GM21381 (cell line): ENCODE measurements at regions not wholly inside any gene's neighbourhood (a gene's known extent, or its start where the extent isn't known, plus 50 kb on each side); places are given as distances from the start of the nearest gene placed in this dataset.
"Not testable (repeated sequence)": the region's sequence is repeated elsewhere in the genome, so short reads cannot be mapped to it uniquely, and the experiment has no call there.

Experiments
- ATAC-seq: cut with Tn5 transposase; IDR thresholded peaks from one replicate; pipeline ENCODE4 v1.9.1; 2021; ENCODE audit warnings: mild to moderate bottlenecking, moderate library complexity; ENCODE audit not compliant: unreplicated experiment

DNA sequence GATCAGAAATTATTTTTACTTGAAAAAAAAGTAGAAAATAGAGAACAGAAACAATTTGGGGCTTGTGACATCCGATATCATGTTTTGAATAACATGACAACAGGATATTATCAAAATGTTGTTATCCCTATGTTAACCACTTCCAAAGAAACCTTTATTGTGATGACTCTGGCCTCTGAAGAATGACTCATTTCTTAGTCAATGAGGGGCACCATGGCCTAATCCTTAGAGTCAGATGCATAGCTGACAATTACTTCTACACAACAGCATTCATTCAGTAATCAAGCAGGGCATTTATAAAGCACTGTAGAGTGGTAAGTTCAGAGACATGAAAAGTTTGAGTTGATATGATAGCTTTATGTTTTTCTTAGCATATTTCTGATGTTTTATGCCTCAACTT is 703.0 kb downstream of the RNF144A start:
- no peak for ATAC-seq

DNA sequence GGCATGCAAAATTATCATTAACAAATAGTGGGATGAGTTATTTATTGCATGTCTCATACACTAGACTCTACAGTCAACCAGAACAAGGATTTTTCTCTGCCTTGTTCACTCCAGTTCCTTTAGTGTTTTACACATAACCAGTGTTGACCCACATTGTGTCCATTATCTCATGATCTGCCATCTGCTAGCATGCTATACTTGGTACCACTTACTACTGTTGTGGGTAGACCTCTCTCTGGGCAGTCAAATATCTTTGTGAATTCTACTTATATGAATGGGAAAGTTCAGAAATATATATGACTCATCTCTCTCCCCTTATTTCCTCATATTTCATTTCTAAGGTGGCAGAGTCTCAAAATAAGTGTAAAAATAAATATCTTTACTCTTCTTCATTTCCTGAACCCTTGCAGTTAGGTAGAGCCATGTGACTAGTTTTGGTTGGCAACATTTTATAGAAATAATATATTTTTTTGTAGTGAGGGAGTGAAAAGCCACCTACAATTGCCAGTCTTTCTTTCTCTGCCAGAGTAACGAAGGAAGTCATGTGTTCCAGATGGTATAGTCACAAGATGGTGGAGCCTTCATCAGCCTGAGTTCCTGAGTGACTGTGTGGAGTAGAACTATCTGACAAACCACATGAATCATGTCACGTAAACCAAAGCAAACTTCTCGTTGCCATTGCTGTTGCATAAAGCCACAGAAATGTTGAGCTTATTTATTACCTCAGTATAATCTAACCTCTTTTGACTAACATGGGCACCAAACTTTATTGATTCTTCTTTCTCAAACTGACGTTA is 704.0 kb downstream of the RNF144A start:
- no peak for ATAC-seq

DNA sequence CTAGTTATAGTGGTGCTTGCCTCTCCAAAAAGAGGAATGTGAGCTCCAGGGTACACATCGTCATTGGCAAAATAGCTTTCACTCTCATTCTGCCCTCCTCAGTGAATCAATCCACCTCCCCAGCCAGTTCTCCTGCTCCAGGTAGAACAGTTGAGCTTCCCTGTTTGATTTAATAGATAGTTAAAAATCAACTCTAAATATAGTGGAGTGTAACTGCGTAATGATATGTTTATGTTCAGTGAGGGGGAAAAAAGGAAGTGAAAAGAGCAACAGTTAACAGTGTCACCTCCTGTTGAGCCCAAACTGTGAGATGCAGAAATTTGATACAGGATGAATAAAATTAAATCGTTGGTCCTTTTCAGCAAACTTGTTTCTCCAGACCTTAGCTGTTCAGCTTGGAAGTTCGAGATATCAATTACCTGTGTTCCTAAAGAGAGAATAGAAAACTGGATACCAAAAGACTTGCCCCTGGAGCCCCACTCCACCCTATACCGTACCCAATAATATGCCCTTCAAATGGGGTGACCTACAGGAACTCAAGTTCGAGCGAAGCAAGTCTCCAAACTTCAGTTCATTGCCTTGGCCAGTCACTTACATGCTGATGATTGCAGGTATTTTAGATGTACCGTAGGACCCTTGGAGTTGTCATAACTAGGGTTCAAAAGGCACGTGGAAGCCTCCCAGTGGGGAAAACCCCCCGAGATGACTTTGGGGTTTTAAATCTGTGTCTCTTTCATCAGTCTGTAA is 708.4 kb downstream of the RNF144A start:
- ATAC-seq = no peak

DNA sequence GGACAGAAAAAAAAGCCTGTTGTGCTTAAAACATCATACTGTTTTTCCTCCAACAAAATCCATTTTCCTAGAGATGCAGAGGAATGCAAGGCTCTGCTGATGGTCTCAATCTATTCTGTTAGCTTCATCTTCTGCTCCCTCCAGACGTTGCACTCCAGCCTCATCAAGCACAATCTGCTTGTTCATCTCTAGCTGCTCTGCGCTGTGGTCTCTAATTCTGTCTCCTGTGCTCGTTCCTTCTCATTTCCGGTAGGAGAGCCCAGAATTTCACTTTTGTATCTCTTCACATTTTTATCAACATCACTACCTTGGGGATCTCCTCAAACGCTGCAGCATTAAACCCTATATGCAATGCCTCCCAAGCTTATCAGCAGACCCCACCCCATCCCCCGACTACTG is 708.9 kb downstream of the RNF144A start:
- ATAC-seq = no peak

DNA sequence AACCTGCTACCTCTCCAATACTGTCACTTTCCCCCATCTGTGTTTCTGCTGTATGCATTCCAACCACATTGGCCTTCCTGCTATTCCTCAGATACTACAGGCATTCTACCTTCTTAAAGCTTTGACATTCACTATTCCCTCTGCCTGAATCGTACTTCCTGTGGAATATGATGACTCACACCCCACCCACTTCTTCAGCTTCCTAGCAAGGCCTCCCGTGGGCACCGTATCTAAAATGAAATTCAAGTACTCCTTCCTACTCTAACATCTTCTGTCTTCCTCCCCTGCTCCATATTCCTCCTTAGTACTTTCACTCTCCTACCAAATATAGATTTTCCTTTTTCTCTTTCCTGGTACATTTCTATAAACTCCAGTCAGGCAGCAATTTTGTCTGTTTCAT is 710.4 kb downstream of the RNF144A start:
- no peak for ATAC-seq

DNA sequence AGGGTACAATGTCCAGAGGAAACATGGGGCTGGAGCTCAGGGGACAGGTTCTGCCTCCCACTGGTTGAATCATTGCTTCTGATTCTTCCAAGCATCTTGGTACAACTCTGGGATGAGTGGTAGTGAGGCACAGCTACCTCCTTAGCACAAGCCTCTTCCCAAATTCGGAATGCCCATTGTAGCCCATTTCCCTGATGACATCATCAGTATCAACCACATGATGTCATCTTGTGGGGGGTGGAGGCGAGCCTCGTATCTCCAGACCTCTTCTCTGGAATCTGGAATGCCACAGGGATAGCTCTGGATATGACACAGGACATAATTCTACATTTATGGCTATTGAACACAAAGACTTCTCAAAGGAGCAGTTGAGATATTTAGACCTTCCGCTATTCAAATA is 715.2 kb downstream of the RNF144A start:
- ATAC-seq = no peak

DNA sequence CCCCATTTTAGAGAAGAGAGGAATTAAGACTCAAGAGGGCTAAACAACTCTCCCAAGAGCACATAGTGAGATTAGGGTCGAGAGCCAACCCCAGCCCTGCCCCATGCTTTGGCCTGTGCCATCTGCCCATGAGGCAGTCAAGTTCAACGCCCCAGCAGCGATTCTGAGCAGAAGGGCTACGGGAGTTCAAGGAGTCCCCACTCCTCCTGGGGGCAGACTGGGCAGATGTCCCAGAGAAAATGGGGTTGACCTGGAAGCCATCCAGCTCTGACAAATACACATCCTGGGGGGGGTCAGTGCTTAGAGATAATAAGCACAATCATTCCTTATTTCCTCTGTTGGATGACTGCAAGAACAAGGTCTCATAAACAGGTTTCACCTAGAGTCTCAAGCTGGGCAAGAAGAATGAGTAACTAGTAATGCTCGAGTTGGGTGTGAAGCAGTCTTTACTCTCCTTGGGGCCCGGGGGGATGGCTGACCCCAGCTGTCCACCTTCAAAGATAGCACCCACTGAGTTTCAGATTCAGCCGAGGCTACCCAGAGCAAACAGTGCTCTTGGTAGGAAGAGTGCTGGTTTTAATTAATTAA is 716.4 kb downstream of the RNF144A start:
- no peak for ATAC-seq

DNA sequence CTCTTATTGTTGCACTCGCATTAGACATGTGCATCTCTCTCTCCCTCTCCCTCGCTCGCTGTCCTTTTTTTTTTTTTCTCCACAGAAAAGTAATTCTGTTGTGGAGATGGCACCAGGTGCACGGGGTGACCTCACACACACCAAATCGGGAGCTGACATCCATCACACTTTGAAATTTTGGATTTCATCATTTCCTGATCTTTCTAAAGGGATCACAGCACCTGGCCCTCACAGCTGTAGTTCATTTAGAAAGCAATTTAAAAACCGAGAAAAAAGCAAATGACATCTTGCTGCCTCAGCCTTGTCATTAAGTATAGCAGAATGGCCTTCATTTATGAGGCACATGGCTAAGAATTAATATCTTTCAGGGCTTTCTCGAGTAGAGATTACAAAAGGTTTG is 717.2 kb downstream of the RNF144A start:
- ATAC-seq = no peak

DNA sequence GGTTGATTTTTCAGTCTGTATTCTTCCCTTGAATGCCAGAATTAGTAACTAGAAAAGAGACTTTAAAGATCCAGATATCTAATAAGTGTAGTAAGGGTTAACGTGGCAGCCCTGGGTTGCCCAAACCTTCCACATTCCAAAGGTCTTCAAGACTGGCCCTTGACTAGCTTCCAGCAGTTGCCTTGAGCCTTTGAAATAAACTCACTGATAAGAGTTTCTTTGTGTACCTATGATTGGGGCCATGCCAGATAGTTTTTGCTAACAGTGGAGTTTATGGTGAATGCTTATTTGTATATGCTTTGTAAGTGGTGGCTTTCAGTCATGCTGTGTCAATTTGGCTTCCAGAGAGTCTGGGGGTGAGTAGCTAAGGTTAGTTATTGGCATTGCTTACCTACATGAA is 722.3 kb downstream of the RNF144A start:
- ATAC-seq = no peak

DNA sequence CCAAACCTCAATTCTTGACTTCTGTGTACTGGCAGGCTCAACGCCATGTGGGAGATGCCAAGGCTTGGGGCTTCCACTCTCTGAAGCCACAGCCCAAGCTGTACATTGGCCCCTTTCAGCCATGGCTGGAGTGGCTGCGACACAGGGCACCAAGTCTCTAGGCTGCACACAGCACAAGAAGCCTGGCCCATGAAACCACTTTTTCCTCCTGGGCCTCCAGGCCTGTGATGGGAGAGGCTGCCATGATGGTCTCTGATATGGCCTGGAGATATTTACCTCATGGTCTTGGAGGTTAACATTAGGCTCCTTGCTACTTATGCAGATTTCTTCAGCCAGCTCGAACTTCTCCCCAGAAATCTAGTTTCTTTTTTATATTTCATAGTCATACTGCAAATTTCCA is 724.1 kb downstream of the RNF144A start:
- ATAC-seq = not testable (repeated sequence)

DNA sequence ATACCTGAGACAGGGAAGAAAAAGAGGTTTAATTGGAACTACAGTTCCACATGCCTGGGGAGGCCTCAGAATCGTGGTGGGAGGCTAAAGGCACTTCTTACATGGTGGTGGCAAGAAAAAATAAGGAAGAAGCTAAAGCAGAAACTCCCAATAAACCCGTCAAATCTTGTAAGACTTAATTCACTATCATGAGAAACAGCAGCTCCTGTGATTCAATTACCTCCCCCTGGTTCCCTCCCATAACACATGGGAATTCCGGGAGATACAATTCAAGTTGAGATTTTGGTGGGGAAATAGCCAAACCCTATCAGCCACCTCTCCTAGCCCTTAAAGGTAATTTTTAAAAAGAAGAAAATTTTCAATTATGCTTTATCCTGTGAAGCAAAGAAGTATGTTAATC is 728.8 kb downstream of the RNF144A start:
- ATAC-seq = no peak

DNA sequence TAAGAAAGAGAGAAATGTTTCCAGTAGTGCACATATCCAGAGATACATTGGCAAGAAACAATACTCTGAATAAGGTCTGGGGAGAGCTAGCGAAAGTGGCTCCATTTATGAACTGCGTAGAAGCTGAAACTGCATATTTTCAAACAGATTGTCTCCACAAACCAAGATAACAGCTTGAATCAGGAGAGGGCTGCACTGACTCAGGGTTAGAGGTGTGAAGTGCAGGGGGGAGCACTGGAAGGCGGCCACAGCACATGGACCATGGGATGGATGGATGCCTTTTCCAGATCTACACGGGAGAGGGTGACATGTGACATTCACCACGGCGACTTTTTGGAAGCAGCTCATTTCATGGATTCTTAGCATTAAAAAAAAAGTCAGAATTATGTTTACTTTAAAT is 729.4 kb downstream of the RNF144A start:
- ATAC-seq = no peak

DNA sequence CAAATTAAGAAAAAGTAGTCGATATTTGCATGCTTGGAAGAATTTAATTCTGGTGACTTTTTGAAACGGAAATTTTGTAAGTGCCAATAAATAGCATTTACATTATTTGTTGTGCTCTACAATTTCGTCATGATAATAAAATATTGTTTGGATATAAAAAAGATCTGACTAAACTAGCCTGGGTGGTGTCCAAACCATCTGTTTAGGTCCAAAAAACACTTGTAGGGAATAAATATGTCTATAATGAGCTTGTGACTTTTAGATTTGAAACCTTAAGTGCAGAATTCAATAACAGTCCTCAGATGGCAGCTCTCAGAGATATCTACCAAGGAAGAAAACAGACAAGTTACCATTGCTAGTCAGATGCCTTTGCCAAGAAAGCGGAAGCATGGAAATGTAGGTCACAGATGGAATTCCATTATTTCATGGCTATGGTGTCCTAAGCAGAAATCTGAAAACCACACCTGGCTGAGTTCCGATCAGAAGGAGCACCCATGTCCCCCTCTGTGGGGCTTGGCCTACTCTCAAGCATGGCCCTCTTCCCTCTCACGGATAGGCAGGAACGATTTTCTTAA is 731.1 kb downstream of the RNF144A start:
- no peak for ATAC-seq

DNA sequence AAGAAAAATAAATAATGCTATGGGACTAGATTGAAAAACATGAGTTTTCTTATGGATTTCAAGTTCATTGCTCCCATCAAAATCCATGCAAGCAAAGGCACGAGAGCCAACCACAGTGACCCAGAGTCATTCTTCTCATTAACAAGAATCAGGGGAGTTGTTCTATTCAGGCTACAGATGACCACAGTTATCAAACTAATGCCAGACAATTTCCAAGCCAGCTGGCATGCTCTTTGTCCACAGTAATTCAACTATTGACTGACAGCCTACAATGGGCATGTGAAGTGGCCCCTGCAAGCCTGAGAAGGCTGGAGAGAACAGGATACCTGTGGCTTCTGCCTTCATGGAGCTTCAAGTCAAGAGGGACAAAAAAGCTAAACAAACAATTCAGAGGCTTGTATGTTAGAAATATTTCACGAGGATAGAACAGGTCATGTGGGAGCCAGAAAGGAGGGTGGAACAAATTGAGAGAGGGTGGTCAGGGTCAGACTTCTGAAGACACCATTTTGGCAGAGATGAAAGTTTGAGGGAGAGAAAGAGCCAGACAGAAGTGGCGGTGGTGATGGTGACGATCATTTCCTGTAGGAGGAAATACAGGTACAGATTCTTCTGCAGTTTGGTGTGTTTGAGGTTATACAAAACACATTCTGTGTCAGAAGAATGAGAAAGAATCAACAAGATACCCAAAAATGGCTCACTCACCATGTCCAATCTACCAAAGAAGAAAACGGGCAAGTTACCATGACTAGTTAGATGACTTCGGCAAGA is 732.4 kb downstream of the RNF144A start:
- ATAC-seq = no peak

DNA sequence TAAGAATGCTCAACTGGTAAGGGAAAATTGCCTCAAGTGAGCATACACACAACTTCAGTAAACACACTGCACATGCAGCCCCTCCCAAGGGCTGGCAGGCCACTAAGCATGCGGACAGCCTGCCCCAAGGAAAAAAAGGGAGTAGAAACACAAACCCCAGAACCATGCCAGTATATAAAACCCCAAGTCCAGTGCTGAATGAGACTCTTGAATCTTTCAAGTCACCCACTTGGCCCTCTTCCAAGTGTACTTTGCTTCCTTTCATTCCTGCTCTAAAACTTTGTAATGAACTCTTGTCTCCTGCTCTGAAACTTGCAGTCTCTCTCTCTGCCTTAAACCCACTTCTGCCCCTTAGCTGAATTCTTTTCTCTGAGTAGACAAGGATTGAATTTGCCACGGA is 736.4 kb downstream of the RNF144A start:
- ATAC-seq = no peak

DNA sequence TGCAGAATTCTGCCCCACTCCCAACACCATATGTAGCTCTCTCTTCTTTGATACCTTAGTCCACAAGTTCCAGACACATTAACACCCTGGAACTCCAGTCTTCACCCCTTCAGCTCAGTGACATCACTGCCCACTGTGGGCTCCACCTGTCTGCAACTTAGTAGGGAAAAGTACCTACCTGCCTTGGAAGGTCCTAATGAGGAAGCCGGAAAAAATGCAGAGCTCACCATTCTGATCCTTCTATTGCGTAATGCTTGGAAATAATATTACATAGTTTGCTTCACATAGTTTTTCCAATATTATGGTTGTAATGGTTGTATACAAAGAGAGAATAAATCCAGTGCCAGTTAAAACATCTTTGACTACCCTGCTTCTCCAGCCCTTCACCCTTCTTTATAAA is 738.4 kb downstream of the RNF144A start:
- ATAC-seq = no peak

DNA sequence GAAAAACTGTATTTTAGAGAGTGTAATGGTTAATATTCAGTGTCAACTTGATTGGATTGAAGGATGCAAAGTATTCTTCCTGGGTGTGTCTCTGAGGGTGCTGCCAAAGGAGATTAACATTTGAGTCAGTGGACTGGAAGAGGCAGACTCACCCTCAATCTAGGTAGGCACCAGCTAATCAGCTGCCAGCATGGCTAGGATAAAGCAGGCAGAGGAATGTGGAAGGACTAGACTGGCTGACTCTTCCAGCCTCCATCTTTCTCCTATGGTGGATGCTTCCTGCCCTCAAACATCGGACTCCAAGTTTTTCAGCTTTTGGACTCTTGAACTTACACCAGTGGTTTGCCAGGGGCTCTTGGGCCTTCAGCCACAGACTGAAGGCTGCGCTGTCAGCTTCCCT is 740.3 kb downstream of the RNF144A start:
- not testable (repeated sequence) for ATAC-seq

DNA sequence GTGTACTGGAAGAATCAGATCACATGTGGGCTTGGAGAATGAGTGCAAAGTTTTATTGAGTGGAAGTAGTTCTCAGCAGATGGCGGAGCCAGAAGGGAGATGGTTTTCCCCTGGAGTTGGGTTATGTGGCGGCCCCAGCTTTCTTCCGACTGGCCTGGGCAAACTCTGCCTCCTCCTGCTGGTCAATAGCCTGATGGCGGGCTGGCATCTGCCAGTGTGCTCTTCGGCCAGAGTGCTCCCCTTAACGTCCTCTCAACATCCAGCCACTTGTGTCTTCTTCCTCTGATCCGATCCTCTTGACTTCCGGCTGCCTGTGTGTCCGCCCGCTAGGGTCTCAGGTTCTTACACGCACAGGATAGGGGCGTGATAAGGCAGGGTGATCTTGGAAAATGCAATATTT is 741.3 kb downstream of the RNF144A start:
- no peak for ATAC-seq

DNA sequence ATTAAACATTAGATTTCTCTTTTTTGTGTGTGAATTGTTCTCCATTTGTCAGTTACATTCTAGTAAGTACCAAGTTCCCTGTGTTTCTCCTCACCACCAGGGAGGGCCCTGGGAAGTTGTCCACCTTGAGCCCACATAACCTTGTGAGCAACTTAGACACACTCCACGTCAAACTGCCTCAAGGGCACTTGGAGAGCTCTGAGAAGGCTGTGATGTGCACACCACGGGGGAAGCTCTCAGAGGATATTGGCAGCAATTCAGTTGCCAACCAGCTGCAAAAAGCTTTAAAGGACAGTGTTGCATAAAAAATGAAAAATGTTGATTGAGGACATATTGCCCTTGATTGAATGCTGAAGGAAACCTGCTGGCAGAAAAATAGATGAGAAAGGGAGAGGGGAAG is 743.6 kb downstream of the RNF144A start:
- no peak for ATAC-seq

DNA sequence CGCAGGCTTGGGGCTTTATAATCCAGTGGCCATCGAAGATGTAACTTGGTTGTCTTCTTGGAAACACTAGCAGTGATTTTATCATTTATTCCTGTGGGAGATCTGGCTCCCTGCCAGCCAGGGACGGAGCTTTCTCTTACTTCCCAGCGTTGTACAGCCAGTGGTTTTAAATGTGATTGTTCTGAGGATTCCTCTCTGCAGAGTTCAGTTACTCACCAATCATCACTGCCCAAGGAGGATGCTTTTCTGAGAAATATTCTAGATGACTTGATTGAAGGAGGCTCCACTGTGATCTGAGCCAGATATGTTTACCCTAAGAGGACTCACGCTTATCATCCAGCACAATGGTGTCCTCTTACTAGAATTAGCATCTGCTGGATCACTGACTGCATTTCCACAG is 744.3 kb downstream of the RNF144A start:
- no peak for ATAC-seq

DNA sequence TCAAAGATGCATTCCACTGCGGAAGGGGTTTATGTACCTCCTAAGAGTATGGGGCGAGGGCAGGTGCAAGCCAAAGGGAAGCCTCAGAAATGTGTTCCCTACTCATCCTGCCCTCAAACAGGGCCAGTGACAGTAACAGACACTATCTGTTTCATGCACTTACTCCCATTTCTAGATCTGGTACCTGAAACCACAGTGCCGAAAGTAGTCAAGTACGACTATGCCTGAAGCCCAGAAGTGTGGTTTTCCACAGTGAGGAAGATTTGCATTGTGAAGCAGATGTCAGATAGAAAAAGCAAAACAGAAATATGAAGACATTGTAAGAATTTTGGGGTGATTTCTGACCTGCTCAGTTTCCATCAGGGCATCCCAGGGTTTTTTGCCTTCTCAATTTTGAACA is 748.7 kb downstream of the RNF144A start:
- no peak for ATAC-seq
